Lung (tissue), 11 donors: ENCODE measurements at regions not wholly inside any gene's neighbourhood (a gene's known extent, or its start where the extent isn't known, plus 50 kb on each side); places are given as distances from the start of the nearest gene placed in this dataset.

Source experiments
- ATAC-seq: fragments of 200-7000 bp; cut with Tn5 transposase; one replicate; pipeline ENCODE4 v1.9.1; 2020; ENCODE audit warnings: moderate number of reproducible peaks; ENCODE audit not compliant: insufficient read depth, low FRiP score
- DNase-seq, 3 donors: peaks; one replicate each; pipeline ENCODE4 v3.0.0-alpha.2; 2013 to 2017
- H3K27ac ChIP-seq, 2 donors: one replicate each; pipeline ENCODE4 v1.5.1; 2013; ENCODE audit warnings: mild to moderate bottlenecking in 2 of 2, moderate library complexity in 2 of 2, control low read depth in 1 of 2, inconsistent platforms in 1 of 2, low read depth in 1 of 2, low read length in 1 of 2
- H3K27me3 ChIP-seq, 3 donors: one replicate each; pipeline ENCODE4 v1.5.1; 2013; ENCODE audit warnings: low read length in 2 of 3; ENCODE audit not compliant: control insufficient read depth in 3 of 3, insufficient read depth in 3 of 3
- H3K36me3 ChIP-seq, 4 donors: one replicate each; pipeline ENCODE4 v1.5.1; 2013; ENCODE audit warnings: low read length in 4 of 4, mild to moderate bottlenecking in 1 of 4, moderate library complexity in 1 of 4; ENCODE audit not compliant: control insufficient read depth in 4 of 4, insufficient read depth in 4 of 4
- H3K4me1 ChIP-seq, 5 donors: one replicate each; pipeline ENCODE4 v1.5.1; 2013; ENCODE audit warnings: low read length in 5 of 5, mild to moderate bottlenecking in 2 of 5, moderate library complexity in 1 of 5; ENCODE audit not compliant: control insufficient read depth in 5 of 5, insufficient read depth in 5 of 5
- H3K4me3 ChIP-seq: one replicate; pipeline ENCODE4 v1.5.1; 2013; ENCODE audit warnings: mild to moderate bottlenecking, control low read depth, moderate library complexity
- H3K9ac ChIP-seq, 2 donors: one replicate each; pipeline ENCODE4 v1.5.1; 2013; ENCODE audit warnings: low read length in 2 of 2, control low read depth in 1 of 2; ENCODE audit not compliant: insufficient read depth in 1 of 2
- H3K9me3 ChIP-seq, 4 donors: one replicate each; pipeline ENCODE4 v1.5.1; 2013; ENCODE audit warnings: low read length in 3 of 4, mild to moderate bottlenecking in 1 of 4, moderate library complexity in 1 of 4; ENCODE audit not compliant: control insufficient read depth in 4 of 4, insufficient read depth in 3 of 4
- WGBS, 2 donors: extraction: QIAGEN DNeasy Blood & Tissue Kit; methylation state at CpG; one replicate each; pipeline ENCODE4 v1.1.7; 2013; 5-methylcytosine and 5-hydroxymethylcytosine counted together
- TF ChIP-seq, protein P1 (sequence below): IDR thresholded peaks from 2 replicates; pipeline ENCODE4 v1.5.1; 2012; ENCODE audit warnings: mild to moderate bottlenecking; ENCODE audit errors: control extremely low read depth, extremely low read depth
- donor health status: control.
- donor health status: control.
- donor health status: Bipolar disorder and iron deficiency.
- donor health status: healthy.
- donor health status: DM: yes; HTN: yes; CAD: no.

DNA sequence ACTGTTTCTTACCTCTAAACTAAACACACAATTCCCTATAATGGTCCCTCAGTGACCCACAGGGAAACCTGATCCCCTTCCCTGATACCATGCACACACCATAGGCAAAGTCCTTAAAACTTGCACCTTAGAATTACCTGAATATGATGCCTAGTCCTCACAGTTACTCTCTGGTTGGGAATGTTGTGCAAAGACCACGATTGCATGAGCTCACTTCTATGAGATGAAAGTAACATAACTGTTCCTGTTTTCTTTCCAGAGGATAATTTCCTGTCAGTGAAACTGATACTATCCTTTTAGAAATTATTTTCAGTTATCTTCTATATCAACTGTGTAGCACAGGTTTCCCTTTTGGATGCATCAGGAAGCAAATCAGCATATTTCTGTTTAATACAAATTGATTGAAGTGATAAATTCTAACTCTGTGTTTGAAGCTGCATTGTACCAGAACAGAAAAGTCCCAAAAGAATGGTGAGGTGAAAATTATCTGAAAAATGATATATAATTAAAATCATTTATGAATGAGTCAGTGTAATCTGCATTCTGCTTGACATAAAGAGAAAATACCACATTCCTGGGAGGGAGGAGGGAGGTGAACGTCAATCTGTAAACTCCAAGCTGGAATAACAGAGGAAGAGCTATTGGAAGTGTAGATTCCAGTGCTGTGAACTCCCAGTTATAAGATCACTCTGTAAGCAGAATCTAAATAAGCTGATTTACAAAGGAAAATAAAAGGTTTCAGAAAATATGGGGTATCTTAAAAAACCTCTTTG is 51.2 kb upstream of the TNFAIP8 start:
- TF ChIP-seq, protein P1, sequence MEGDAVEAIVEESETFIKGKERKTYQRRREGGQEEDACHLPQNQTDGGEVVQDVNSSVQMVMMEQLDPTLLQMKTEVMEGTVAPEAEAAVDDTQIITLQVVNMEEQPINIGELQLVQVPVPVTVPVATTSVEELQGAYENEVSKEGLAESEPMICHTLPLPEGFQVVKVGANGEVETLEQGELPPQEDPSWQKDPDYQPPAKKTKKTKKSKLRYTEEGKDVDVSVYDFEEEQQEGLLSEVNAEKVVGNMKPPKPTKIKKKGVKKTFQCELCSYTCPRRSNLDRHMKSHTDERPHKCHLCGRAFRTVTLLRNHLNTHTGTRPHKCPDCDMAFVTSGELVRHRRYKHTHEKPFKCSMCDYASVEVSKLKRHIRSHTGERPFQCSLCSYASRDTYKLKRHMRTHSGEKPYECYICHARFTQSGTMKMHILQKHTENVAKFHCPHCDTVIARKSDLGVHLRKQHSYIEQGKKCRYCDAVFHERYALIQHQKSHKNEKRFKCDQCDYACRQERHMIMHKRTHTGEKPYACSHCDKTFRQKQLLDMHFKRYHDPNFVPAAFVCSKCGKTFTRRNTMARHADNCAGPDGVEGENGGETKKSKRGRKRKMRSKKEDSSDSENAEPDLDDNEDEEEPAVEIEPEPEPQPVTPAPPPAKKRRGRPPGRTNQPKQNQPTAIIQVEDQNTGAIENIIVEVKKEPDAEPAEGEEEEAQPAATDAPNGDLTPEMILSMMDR, result no peak
- DNase-seq (no peak), ATAC-seq (no peak)
- Histone ChIP-seq H3K27me3 (no peaks in the 10 kb centered on the region), H3K27ac (no peak overlapping the region), H3K9ac (no peak overlapping the region), H3K36me3 (no peaks in the 10 kb centered on the region), H3K4me1 (peaks cover 2 to 19% (median 14%) of the 10 kb centered on the region in 5 donors), H3K4me3 (no peak overlapping the region), H3K9me3 (no peaks in the 10 kb centered on the region)
- WGBS, 2 donors, result 28 to 41% methylated on average over 2 of the region's 2 CpGs
